Endodermal cell (in vitro differentiated cells): ENCODE measurements at regions not wholly inside any gene's neighbourhood (a gene's known extent, or its start where the extent isn't known, plus 50 kb on each side); places are given as distances from the start of the nearest gene placed in this dataset.

Experiments
- DNase-seq: peaks from one replicate; pipeline ENCODE4 v3.0.0-alpha.2; 2017
- H3K27ac ChIP-seq: 2 replicates; pipeline ENCODE4 v1.5.1; 2013; ENCODE audit warnings: mild to moderate bottlenecking, low read depth, low read length, moderate library complexity
- H3K27me3 ChIP-seq: 2 replicates; pipeline ENCODE4 v1.6.1; 2013; ENCODE audit warnings: mild to moderate bottlenecking, low read length, moderate library complexity; ENCODE audit not compliant: insufficient read depth, control insufficient read depth, poor library complexity, severe bottlenecking
- H3K36me3 ChIP-seq: 2 replicates; pipeline ENCODE4 v1.7.0; 2013; ENCODE audit warnings: mild to moderate bottlenecking, low read length, moderate library complexity; ENCODE audit not compliant: control insufficient read depth, insufficient read depth
- H3K4me1 ChIP-seq: one replicate; pipeline ENCODE4 v1.7.0; 2013; ENCODE audit warnings: low read length; ENCODE audit not compliant: control insufficient read depth, insufficient read depth
- H3K4me3 ChIP-seq: 2 replicates; pipeline ENCODE4 v1.5.1; 2013; ENCODE audit warnings: mild to moderate bottlenecking, low read length, moderate library complexity
- H3K9ac ChIP-seq: 2 replicates; pipeline ENCODE4 v1.6.1; 2013; ENCODE audit warnings: mild to moderate bottlenecking, low read length, moderate library complexity; ENCODE audit not compliant: poor library complexity, severe bottlenecking; ENCODE audit errors: extremely low read depth
- H3K9me3 ChIP-seq: 2 replicates; pipeline ENCODE4 v1.6.1; 2013; ENCODE audit warnings: mild to moderate bottlenecking, low read length, moderate library complexity; ENCODE audit not compliant: control insufficient read depth
- H3K27ac Mint-ChIP-seq: 2 replicates; pipeline ENCODE4 v1.8.0; 2020; ENCODE audit warnings: mixed read lengths
- H3K27me3 Mint-ChIP-seq: 2 replicates; pipeline ENCODE4 v1.8.0; 2021; ENCODE audit warnings: mild to moderate bottlenecking, mixed read lengths; ENCODE audit not compliant: insufficient read depth
- H3K36me3 Mint-ChIP-seq: 2 replicates; pipeline ENCODE4 v1.8.0; 2020; ENCODE audit warnings: low read depth, mixed read lengths
- H3K4me1 Mint-ChIP-seq: 2 replicates; pipeline ENCODE4 v1.8.0; 2020; ENCODE audit warnings: mixed read lengths
- H3K4me3 Mint-ChIP-seq: 2 replicates; pipeline ENCODE4 v1.8.0; 2020; ENCODE audit warnings: mild to moderate bottlenecking, moderate library complexity, mixed read lengths
- H3K9me3 Mint-ChIP-seq: 2 replicates; pipeline ENCODE4 v1.8.0; 2020; ENCODE audit warnings: mild to moderate bottlenecking, mixed read lengths
- CTCF ChIP-seq: fragments of 200-600 bp; sonication (generic); conservative IDR thresholded peaks from 2 replicates; pipeline ENCODE4 v1.5.0; 2021; ENCODE audit warnings: antibody characterized with exemption, mild to moderate bottlenecking
- WGBS, 2 experiments: methylation state at CpG; one replicate each; pipeline versions ENCODE4 v1.1.5 to v1.1.7; 2013; ENCODE audit warnings: missing lambda C conversion rate in 2 of 2, mixed read lengths in 1 of 2; ENCODE audit not compliant: insufficient coverage in 1 of 2, insufficient read length in 1 of 2; 5-methylcytosine and 5-hydroxymethylcytosine counted together

- Histone ChIP-seq H3K9ac (no peak overlapping the region), H3K4me3 (no peak overlapping the region), H3K36me3 (no peaks in the 10 kb centered on the region), H3K27me3 (no peaks in the 10 kb centered on the region), H3K9me3 (no peaks in the 10 kb centered on the region), H3K4me1 (no peaks in the 10 kb centered on the region), H3K27ac (no peak overlapping the region)
- no peak for TF ChIP-seq CTCF
- Mint-ChIP-seq H3K4me3 (no peak overlapping the region), H3K27me3 (no peaks in the 10 kb centered on the region), H3K27ac (no peak overlapping the region), H3K9me3 (no peaks in the 10 kb centered on the region), H3K36me3 (no peaks in the 10 kb centered on the region), H3K4me1 (peaks cover 2% of the 10 kb centered on the region)
- DNase-seq = no peak
- WGBS, 2 experiments = 100% methylated on average over 2 of the region's 2 CpGs; no CpG with 5 or more reads in 1 of the 2 experiments
Measured at GRCh38 chr12:19760611-19761010, 321.3 kb downstream of the AEBP2 start.

GRCh38 chr12:19761463-19761862 lies 322.2 kb downstream of the AEBP2 start:
- WGBS, 2 experiments = 100% methylated on average over 1 of the region's 1 CpG; no CpG with 5 or more reads in 1 of the 2 experiments

GRCh38 chr12:19763488-19763887 lies 324.2 kb downstream of the AEBP2 start:
- Histone ChIP-seq H3K4me3 (no peak overlapping the region), H3K4me1 (no peaks in the 10 kb centered on the region), H3K27ac (no peak overlapping the region), H3K36me3 (no peaks in the 10 kb centered on the region), H3K27me3 (no peaks in the 10 kb centered on the region), H3K9ac (no peak overlapping the region), H3K9me3 (no peaks in the 10 kb centered on the region)
- WGBS, 2 experiments = 92 to 100% methylated on average over 1 of the region's 1 CpG
- Mint-ChIP-seq H3K27me3 (no peaks in the 10 kb centered on the region), H3K36me3 (no peaks in the 10 kb centered on the region), H3K27ac (no peak overlapping the region), H3K4me1 (no peaks in the 10 kb centered on the region), H3K9me3 (no peaks in the 10 kb centered on the region), H3K4me3 (no peak overlapping the region)
- DNase-seq = no peak
- TF ChIP-seq CTCF = no peak

More at GRCh38 chr12:19761463-19761862, 322.2 kb downstream of the AEBP2 start:
- H3K27me3 Mint-ChIP-seq = no peaks in the 10 kb centered on the region
- no peak for TF ChIP-seq CTCF
- H3K9me3 Mint-ChIP-seq = no peaks in the 10 kb centered on the region
- no peaks in the 10 kb centered on the region for H3K27me3 ChIP-seq
- H3K27ac ChIP-seq = no peak overlapping the region
- H3K27ac Mint-ChIP-seq = no peak overlapping the region
- no peaks in the 10 kb centered on the region for H3K36me3 ChIP-seq
- H3K4me3 Mint-ChIP-seq = no peak overlapping the region
- no peak overlapping the region for H3K9ac ChIP-seq
- no peaks in the 10 kb centered on the region for H3K4me1 ChIP-seq
- no peak overlapping the region for H3K4me3 ChIP-seq
- H3K4me1 Mint-ChIP-seq = peaks cover 2% of the 10 kb centered on the region
- H3K9me3 ChIP-seq = no peaks in the 10 kb centered on the region
- no peak for DNase-seq
- no peaks in the 10 kb centered on the region for H3K36me3 Mint-ChIP-seq
